GM12865 (cell line): ENCODE measurements at regions not wholly inside any gene's neighbourhood (a gene's known extent, or its start where the extent isn't known, plus 50 kb on each side); places are given as distances from the start of the nearest gene placed in this dataset.

Experiments used
- DNase-seq: peaks from one replicate; pipeline ENCODE4 v3.0.0; 2010; ENCODE audit warnings: low read depth
- H3K4me3 ChIP-seq: 2 replicates; pipeline ENCODE4 v1.5.1; 2011; ENCODE audit warnings: mild to moderate bottlenecking, low read depth, low read length, control low read depth
- CTCF ChIP-seq: IDR thresholded peaks from 2 replicates; pipeline ENCODE4 v1.5.1; 2011; ENCODE audit warnings: low read length, control low read depth, low read depth, inconsistent platforms; ENCODE audit not compliant: insufficient read depth; ENCODE audit errors: missing control alignments

GRCh38 chr20:16947479-16947878, 199.3 kb downstream of the OTOR start:
- no peak for DNase-seq

GRCh38 chr20:16951876-16952275, 203.7 kb downstream of the OTOR start:
- DNase-seq = no peak
- no peak overlapping the region for H3K4me3 ChIP-seq
- TF ChIP-seq CTCF = no peak

More at GRCh38 chr20:16947479-16947878, 199.3 kb downstream of the OTOR start:
- no peak overlapping the region for H3K4me3 ChIP-seq
- TF ChIP-seq CTCF = no peak

- TF ChIP-seq CTCF = no peak
- no peak for DNase-seq
- no peak overlapping the region for H3K4me3 ChIP-seq
Measured at GRCh38 chr20:16952965-16953364, 204.8 kb downstream of the OTOR start.

GRCh38 chr20:16953858-16954257, 205.7 kb downstream of the OTOR start:
- no peak for TF ChIP-seq CTCF
- H3K4me3 ChIP-seq = no peak overlapping the region
- no peak for DNase-seq

- TF ChIP-seq CTCF = no peak
- no peak overlapping the region for H3K4me3 ChIP-seq
- no peak for DNase-seq
Measured at GRCh38 chr20:16955462-16955861, 207.3 kb downstream of the OTOR start.

- TF ChIP-seq CTCF = no peak
- DNase-seq = no peak
Measured at GRCh38 chr20:16955971-16956370, 207.8 kb downstream of the OTOR start.

GRCh38 chr20:16965401-16965800, 217.2 kb downstream of the OTOR start:
- DNase-seq = no peak
- no peak for TF ChIP-seq CTCF
- H3K4me3 ChIP-seq = no peak overlapping the region

More at GRCh38 chr20:16955971-16956370, 207.8 kb downstream of the OTOR start:
- no peak overlapping the region for H3K4me3 ChIP-seq
